Stomach smooth muscle (tissue), 2 donors: ENCODE measurements at regions not wholly inside any gene's neighbourhood (a gene's known extent, or its start where the extent isn't known, plus 50 kb on each side); places are given as distances from the start of the nearest gene placed in this dataset.

Source experiments
- H3K27ac ChIP-seq: one replicate; pipeline ENCODE4 v1.7.0; 2013; ENCODE audit warnings: mild to moderate bottlenecking, low read length, inconsistent platforms
- H3K27me3 ChIP-seq, 2 donors: one replicate each; pipeline ENCODE4 v1.7.0; 2013; ENCODE audit warnings: low read length in 2 of 2; ENCODE audit not compliant: insufficient read depth in 2 of 2, control insufficient read depth in 1 of 2
- H3K36me3 ChIP-seq, 2 donors: one replicate each; pipeline ENCODE4 v1.7.0; 2013; ENCODE audit warnings: low read length in 2 of 2; ENCODE audit not compliant: control insufficient read depth in 2 of 2, insufficient read depth in 2 of 2
- H3K4me1 ChIP-seq: one replicate; pipeline ENCODE4 v1.7.0; 2013; ENCODE audit warnings: low read length; ENCODE audit not compliant: control insufficient read depth, insufficient read depth
- H3K4me3 ChIP-seq, 2 donors: one replicate each; pipeline ENCODE4 v1.7.0; 2013; ENCODE audit warnings: low read length in 2 of 2
- H3K9ac ChIP-seq, 2 donors: one replicate each; pipeline ENCODE4 v1.7.0; 2013; ENCODE audit warnings: low read length in 2 of 2, mild to moderate bottlenecking in 1 of 2
- H3K9me3 ChIP-seq, 2 donors: one replicate each; pipeline ENCODE4 v1.7.0; 2013; ENCODE audit warnings: low read length in 2 of 2; ENCODE audit not compliant: control insufficient read depth in 2 of 2
- donor health status: healthy.
- donor health status: Pancreatic carcinoma.

- Histone ChIP-seq H3K4me1 (no peaks in the 10 kb centered on the region), H3K9me3 (peaks cover 0 to 6% of the 10 kb centered on the region in 2 donors), H3K36me3 (no peaks in the 10 kb centered on the region), H3K27me3 (no peaks in the 10 kb centered on the region), H3K27ac (no peak overlapping the region), H3K4me3 (no peak overlapping the region), H3K9ac (no peak overlapping the region)
These were observed 235.4 kb upstream of the FGF13 start for GRCh38 chrX:138946926-138947325.

DNA sequence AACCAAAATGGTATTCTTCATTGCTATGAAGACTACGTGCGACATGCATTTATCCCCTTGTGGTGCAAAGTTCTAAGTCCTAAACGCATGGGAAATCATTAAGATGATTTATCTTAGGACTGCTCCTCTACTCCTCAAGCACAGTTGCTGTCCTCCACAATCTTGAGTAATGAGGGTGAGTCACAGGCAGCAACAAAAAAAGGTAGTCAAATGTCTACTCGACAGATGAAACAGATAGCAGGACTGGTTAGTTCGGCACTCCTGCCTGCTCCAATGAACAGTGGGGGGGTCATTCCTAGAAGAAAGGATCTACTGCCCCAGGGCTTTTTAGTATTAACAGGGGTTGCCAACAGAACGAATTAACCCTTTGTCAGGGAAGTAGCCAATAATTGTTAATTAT is 233.7 kb upstream of the FGF13 start:
- Histone ChIP-seq H3K9ac (no peak overlapping the region), H3K27ac (no peak overlapping the region), H3K36me3 (no peaks in the 10 kb centered on the region), H3K9me3 (peaks cover 0 to 6% of the 10 kb centered on the region in 2 donors), H3K4me1 (no peaks in the 10 kb centered on the region), H3K4me3 (no peak overlapping the region), H3K27me3 (no peaks in the 10 kb centered on the region)

DNA sequence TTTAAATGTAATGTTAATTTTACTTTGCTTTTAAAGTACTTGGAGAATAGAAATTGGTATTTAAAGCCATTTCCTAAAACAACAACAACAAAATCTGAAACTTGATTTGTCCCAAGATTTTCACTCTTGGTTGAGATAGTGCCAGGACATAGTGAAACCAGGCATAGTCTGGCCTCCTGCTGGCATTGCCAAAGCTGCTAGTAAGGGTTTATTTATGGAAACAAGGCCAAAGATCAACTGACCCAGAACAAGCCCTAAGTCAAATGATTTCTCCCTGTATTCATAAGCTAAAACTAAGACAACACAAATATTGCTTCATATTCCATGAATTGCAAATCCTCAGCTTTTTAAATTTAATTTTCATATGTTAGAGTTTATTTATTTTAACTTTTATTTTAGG is 227.5 kb upstream of the FGF13 start:
- Histone ChIP-seq H3K27ac (no peak overlapping the region), H3K4me3 (no peak overlapping the region), H3K27me3 (no peaks in the 10 kb centered on the region), H3K36me3 (no peaks in the 10 kb centered on the region), H3K9me3 (peaks cover 0 to 3% of the 10 kb centered on the region in 2 donors), H3K9ac (no peak overlapping the region), H3K4me1 (no peaks in the 10 kb centered on the region)

DNA sequence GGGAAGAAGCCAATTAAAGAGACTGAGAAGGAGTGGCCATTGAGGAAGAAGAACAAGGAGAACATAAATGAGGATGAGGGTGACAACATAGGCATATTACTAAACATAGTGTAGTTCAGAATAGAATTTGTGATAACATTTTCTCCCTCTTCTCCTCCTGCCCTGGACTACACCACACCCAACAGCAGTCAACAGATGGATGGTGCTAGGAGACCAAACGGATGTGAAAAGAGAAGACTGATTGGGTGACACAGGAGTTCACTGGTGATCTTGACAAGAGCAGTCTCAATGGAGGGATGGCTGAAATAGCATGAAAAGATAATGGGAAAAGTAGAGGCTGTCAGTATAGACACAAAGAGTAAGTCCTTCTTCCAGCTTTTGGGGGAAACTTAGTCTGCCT is 226.5 kb upstream of the FGF13 start:
- H3K27me3 ChIP-seq: no peaks in the 10 kb centered on the region
- H3K9ac ChIP-seq: no peak overlapping the region
- no peak overlapping the region for H3K4me3 ChIP-seq
- no peaks in the 10 kb centered on the region for H3K36me3 ChIP-seq
- no peak overlapping the region for H3K27ac ChIP-seq
- peaks cover 0 to 3% of the 10 kb centered on the region in 2 donors for H3K9me3 ChIP-seq
- H3K4me1 ChIP-seq: no peaks in the 10 kb centered on the region

- no peaks in the 10 kb centered on the region for H3K9me3 ChIP-seq
- H3K27me3 ChIP-seq: no peaks in the 10 kb centered on the region
- no peak overlapping the region for H3K27ac ChIP-seq
- H3K36me3 ChIP-seq: no peaks in the 10 kb centered on the region
- no peak overlapping the region for H3K4me3 ChIP-seq
- H3K9ac ChIP-seq: no peak overlapping the region
- no peaks in the 10 kb centered on the region for H3K4me1 ChIP-seq
These were observed 219.7 kb upstream of the FGF13 start for GRCh38 chrX:138931212-138931611.

DNA sequence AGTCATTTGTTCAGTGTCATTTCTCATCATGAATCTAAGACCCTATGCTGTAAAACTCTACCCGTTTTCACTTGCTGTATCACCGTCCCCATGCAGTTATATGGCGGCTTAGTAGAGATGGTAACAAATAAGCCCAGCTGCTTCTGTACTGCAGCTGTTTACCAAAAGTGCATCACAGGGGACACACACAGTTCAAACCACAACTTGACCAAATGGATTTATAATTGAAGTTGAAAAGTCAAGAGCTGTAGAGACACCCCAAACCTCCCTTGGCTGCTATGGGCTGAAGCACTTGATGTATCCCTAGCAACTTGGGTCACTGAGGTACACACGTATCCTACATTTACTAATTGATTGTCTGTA is 219.0 kb upstream of the FGF13 start:
- H3K4me1 ChIP-seq: no peaks in the 10 kb centered on the region
- no peak overlapping the region for H3K9ac ChIP-seq
- no peaks in the 10 kb centered on the region for H3K36me3 ChIP-seq
- no peaks in the 10 kb centered on the region for H3K9me3 ChIP-seq
- no peaks in the 10 kb centered on the region for H3K27me3 ChIP-seq
- no peak overlapping the region for H3K4me3 ChIP-seq
- H3K27ac ChIP-seq: no peak overlapping the region

GRCh38 chrX:138929926-138930582 is 218.5 kb upstream of the FGF13 start:
- Histone ChIP-seq H3K4me3 (no peak overlapping the region), H3K9me3 (no peaks in the 10 kb centered on the region), H3K4me1 (no peaks in the 10 kb centered on the region), H3K27ac (no peak overlapping the region), H3K27me3 (no peaks in the 10 kb centered on the region), H3K36me3 (no peaks in the 10 kb centered on the region), H3K9ac (no peak overlapping the region)

DNA sequence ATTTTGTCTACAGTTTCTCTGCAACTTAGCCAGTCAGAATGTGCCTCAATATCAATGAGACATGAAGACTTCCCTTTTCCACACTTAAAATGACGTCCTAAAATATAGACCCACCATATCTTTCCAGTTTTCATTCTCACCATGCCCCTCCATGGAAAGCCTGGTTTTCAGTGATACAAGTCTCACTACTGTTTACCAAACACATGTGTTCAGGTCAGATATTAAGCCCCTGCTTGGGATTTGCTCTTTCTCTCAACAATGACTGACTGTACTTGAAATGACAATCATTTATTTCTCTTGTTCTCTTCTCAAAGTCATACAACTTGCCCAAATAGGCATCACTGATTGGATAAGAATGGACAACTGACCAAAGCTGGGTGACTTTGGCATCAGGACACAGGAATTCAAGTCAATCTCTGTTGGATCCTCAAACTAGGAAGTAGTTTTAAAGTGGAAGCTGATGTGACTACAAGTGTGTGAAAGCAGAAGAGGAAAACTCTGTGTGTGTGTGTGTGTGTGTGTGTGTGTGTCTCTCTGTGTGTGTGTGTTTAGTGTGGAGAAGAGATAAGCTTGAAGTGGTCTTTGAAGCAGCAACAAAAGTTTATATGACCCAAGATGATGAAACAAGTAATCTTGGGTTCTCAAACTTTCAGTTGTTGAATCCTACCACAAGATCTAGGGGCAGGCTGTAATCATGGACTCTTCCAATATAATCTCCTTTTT is 217.4 kb upstream of the FGF13 start:
- Histone ChIP-seq H3K36me3 (no peaks in the 10 kb centered on the region), H3K4me3 (no peak overlapping the region), H3K9ac (no peak overlapping the region), H3K9me3 (no peaks in the 10 kb centered on the region), H3K27me3 (no peaks in the 10 kb centered on the region), H3K27ac (no peak overlapping the region), H3K4me1 (no peaks in the 10 kb centered on the region)

DNA sequence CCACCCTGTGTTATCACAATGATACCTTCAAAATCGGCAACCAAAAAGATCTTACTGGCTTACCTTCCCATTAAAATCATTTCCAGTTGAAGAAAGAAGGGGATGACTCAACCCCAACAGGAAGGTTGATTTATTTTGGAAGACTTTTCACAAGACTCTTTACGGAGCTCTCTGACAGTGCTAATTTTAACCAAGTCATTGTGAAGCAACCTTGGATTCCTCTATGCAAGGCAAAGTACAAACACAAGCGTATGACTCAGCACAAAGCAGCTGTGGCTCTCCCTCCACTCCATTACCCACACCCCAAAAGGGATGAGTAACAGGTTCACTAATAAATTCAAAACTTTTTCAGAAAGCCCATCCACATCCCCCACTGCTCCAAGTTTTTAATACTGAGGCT is 213.8 kb upstream of the FGF13 start:
- Histone ChIP-seq H3K9ac (no peak overlapping the region), H3K4me1 (no peaks in the 10 kb centered on the region), H3K27ac (no peak overlapping the region), H3K27me3 (peaks cover 0 to 3% of the 10 kb centered on the region in 2 donors), H3K36me3 (no peaks in the 10 kb centered on the region), H3K9me3 (no peaks in the 10 kb centered on the region), H3K4me3 (no peak overlapping the region)

DNA sequence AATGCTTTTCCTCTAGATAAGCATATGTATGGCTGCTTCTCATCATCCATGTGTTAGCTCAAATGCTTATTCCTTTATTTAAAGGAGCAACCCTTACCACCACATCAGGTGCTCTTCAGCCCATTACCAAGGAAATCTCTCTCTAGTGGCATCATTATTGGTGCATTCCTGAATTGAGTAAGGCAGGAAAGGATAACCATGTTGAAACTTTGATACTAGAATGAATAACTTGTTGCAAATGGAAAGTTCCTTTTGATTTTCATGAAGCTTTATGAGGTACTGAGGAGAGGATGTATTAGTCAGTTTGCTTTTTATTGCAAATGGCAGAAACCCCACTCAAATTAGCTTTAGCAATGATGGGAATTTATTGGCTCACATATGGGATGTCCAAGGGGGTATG is 212.3 kb upstream of the FGF13 start:
- no peaks in the 10 kb centered on the region for H3K4me1 ChIP-seq
- no peaks in the 10 kb centered on the region for H3K9me3 ChIP-seq
- no peaks in the 10 kb centered on the region for H3K36me3 ChIP-seq
- peaks cover 0 to 3% of the 10 kb centered on the region in 2 donors for H3K27me3 ChIP-seq
- H3K4me3 ChIP-seq: no peak overlapping the region
- H3K27ac ChIP-seq: no peak overlapping the region
- H3K9ac ChIP-seq: no peak overlapping the region

DNA sequence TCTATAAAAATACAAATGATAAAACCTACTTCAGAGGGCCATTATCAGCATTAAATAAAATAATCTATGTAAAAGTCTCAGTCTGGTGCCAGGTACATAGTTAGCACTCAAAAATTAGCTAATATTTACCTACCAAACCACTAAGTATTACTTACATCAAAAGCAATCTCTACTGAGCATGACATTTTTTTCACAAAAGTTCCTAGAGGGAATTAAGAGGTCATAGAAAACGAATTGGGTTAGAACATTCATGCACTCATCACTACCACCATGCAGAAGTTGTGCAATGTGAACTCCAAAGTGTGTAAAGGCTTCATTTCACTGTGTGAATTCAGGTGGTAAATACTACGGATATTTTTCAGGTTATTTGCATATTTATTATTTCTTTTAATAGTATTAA is 209.5 kb upstream of the FGF13 start:
- peaks cover 0 to 3% of the 10 kb centered on the region in 2 donors for H3K27me3 ChIP-seq
- H3K27ac ChIP-seq: no peak overlapping the region
- no peaks in the 10 kb centered on the region for H3K36me3 ChIP-seq

More for the DNA sequence above, 209.5 kb upstream of the FGF13 start:
- H3K9me3 ChIP-seq: no peaks in the 10 kb centered on the region
- no peak overlapping the region for H3K4me3 ChIP-seq
- H3K9ac ChIP-seq: no peak overlapping the region
- no peaks in the 10 kb centered on the region for H3K4me1 ChIP-seq
